GM21723 (cell line): ENCODE measurements at regions not wholly inside any gene's neighbourhood (a gene's known extent, or its start where the extent isn't known, plus 50 kb on each side); places are given as distances from the start of the nearest gene placed in this dataset.
"Not testable (repeated sequence)": the region's sequence is repeated elsewhere in the genome, so short reads cannot be mapped to it uniquely, and the experiment has no call there.

Experiments used
- ATAC-seq: cut with Tn5 transposase; IDR thresholded peaks from one replicate; pipeline ENCODE4 v1.9.1; 2021; ENCODE audit warnings: mild to moderate bottlenecking, moderate library complexity; ENCODE audit not compliant: unreplicated experiment

DNA sequence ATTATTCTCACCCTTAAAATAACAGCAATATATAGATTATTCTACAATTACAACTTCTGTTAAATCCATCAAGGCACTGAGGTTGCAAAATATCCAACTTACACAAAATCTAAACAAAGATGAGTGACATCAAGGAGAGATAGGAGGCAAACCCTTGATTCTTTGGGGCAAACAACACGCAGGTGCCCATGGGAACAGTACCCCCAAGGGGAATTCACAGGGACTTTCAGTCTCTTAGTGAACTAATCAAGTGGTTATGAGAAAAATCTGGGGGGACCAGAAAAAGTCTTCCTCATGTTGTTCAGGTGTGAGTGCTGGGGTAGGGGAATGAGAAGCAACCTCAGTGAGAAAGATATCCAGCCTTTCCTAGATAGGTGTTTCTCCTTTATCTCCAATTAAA, 1107.9 kb downstream of the PLA2G4A start:
- no peak for ATAC-seq

DNA sequence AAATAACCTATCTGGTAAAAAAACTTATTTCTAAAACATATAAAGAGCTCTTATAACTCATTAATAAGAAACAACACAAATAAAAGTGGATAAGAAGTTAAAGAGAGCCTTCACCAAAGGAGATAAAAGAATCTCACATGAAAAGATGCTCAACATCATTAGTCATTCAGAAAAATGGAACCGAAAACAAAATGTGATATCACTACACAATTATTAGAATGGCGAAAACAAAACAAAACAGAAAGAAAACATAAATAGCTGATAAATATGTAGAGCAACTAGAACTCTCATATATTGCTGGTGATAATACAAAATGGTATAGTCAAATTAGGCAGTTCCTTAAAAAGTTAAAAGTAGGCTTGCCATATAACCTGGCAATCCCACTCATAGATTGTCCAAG, 1109.3 kb downstream of the PLA2G4A start:
- ATAC-seq: no peak

DNA sequence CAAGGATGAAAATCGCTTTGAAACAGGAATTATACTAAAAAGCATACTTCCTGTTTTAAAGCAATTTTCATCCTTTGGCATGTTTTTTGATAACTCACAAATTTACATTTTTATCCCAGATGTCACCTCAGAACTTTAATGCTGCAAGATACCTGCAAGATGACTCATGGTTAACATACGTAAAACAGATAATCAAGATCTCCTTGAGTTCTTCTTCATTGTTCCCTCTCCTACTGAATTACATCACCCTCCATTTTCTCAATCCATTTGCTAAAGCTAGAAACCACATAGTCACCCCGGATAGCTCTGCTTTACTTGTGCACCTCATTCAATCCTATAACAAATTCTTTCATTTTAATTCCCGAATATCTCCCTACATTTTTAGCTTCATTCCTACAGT, 1114.2 kb downstream of the PLA2G4A start:
- ATAC-seq: no peak

DNA sequence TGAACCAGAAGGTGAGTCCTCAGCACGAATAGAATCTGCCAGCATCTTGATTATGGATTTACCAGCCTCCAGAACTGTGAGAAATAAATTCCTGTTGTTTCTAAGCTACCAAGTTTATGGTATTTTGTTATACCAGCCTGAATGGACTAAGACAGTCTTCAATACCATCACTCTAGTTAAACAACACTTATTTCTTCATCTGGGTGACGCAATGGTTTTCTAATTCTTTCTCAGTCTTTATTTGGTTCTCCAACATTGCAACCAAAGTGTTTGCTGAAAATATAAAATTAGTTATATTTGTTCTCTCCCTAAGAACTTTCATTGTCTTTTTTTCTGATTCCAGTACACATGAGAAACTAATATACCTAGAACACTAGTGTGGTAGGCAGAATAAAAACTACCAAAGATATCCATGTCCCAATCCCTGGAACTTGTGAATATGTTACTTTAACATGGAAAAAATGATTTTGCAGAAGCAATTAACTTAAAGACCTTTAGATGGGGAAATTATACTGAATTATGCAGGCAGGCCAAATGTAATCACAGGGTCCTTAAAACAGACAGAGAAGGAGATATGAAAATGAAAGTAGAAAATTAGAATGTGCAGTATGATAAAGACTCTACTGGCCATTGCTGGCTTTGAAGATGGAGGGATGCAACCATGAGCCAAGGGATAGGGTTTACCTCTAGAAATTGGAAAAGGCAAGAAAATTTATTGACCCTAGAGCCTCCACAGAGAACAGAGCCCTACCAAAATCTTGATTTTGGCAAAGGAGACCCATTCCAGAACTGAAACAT, 1115.1 kb downstream of the PLA2G4A start:
- no peak for ATAC-seq

DNA sequence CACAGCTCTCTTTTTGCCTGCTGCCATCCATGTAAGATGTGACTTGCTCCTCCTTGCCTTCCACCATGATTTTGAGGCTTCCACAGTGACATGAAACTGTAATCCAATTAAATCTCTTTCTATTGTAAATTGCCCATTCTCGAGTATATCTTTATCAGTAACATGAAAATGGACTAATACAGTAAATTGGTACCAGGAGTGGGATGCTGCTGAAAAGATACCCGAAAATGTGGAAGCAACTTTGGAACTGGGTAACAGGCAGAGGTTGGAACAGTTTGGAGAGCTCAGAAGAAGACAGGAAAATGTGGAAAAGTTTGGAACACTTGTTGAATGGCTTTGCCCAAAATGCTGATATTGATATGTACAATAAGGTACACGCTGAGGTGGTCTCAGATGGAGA, 1117.9 kb downstream of the PLA2G4A start:
- not testable (repeated sequence) for ATAC-seq

DNA sequence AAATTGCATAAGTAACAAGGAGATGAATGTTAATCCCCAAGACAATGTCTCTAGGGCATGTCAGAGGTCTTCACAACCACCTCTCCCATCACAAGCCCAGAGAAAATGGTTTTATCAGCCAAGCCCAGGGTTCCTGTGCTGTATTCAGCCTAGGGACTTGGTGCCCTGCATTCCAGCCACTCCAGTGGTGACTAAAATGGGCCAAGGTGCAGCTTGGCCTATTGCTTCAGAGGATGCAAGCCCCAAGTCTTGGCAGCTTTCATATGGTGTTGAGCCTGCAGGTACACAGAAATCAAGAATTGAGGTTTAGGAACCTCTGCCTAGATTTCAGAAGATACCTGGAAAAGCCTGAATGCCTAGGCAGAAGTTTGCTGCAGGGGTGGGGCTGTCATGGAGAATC, 1118.6 kb downstream of the PLA2G4A start:
- no peak for ATAC-seq

DNA sequence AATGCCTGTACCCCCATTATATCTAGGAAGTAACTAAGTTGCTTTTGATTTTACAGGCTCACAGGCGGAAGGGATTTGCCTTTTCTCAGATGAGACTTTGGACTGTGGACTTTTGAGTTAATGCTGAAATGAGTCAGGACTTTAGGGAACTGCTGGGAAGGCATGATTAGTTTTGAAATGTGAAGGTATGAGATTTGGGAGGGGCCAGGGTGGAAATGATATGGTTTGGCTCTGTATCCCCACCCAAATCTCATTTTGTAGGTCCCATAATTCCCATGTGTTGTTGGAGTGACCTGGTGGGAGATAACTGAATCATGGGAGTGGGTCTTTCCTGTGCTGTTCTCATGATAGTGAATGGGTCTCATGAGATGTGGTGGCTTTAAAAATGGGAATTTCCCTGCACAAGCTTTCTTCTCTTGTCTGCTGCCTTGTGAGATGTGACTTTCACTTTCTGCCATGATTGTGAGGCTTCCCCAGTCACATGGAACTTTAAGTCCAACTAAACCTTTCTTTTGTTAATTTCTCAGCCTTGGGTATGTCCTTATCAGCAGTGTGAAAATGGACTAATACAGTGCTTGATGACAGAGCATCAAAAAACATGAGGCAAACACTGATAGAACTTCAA, 1119.5 kb downstream of the PLA2G4A start:
- no peak for ATAC-seq

DNA sequence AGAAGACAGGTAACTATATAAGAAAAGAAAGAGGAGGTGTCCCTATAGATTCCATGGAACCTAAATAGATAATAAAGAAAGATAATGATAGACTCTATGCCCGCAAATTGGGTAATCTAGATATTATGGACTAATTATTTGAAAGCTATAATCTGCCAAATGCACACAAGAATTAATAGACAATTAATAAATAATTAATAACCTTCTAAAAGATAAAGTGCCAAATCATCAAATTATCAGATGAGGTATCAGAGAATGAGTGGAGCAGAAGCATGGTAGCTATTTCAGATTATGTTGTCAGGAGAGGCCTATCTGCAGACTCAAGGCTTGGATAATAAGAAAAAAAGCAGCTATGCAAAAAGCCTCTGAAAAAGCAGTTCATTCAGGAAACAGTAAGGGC, 1120.8 kb downstream of the PLA2G4A start:
- ATAC-seq: no peak

DNA sequence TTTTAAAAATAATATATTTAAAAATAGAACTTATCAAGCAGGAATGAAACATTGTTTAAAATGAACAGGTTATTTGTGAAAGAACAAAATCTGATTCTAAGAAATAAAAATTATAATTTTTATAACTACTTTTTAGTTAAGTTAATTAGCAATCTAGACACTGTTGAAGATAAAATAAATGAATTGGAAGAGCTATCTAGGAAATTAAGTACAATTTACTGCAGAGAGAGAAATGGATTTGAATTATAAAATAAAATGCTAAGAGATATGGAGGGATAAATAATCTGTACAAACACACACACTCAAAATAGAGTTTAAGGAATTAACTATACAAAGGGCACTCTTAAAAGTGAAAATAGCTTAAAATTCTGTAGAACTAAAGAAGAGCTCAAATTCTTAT, 1123.1 kb downstream of the PLA2G4A start:
- ATAC-seq: no peak

DNA sequence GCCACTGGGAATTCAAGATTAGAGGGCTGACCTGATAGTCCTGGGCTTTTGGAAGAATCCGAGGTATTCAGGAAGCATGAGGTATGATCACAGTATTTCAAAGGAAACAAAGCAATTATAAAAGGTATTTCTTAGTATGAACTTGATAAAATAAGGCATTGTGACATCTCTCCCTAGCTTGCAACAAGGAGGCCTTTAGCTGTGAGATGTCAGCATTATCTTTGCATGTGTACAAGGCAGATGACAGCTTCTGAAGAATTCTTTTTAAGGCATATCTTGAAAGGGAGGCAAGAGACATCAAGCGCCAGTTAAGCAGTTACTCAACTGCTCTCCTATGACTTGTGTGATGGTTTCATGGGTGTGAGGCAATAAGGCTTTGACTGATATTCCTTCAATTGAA, 1123.7 kb downstream of the PLA2G4A start:
- no peak for ATAC-seq

DNA sequence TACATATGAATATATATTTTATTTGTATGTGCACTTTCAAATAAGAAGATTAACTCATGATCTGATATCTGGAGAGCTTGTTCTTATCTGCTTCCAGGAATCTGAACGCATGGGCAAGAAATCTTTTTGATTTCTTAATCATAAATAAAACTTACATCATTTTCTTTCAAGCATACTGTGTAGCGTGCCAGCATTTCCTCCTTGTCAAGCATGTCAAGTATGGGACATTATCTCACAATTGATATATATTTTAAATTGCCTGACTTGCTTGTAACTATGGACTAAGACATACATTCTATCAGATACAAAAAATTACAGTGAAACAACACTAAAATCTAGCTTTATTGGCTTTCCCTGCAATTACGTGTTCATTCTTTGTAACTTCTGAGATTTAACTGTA, 1128.2 kb downstream of the PLA2G4A start:
- no peak for ATAC-seq

DNA sequence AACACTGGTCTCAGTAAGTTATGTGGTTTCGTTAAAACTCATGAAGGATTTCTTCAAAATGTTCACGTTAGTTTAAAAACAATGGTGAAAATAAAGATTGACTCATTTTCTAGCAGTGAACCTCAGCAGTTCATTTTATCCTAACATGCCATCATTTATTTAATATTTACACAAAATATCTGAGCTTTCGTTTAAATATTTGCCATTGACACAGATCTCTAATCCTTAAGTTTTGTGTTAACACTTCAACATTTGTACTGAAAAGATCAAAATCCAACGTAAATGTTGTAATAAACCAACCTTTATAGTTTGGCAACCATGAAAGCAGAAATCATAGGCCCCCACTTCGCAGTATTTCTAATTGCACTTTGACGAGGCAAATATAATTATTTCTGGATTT, 1129.5 kb downstream of the PLA2G4A start:
- no peak for ATAC-seq

DNA sequence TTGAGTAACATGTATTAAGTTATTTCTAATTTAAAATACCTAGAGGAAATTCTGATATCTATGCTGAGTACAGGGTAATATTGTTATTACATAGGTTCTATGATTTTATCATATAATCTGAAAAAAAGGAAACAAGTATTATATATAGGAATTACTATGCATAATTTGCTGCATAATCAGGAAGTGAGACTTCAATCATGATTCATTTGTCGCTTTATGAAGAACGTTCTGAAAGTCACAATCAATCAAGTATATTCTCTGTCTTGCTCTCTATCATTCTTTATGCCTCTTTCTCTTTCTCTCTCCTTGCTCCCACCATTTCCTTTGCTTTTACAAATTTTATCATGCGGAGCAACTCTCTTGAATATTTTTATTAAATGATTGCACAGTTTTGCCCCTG, 1130.3 kb downstream of the PLA2G4A start:
- ATAC-seq: no peak

DNA sequence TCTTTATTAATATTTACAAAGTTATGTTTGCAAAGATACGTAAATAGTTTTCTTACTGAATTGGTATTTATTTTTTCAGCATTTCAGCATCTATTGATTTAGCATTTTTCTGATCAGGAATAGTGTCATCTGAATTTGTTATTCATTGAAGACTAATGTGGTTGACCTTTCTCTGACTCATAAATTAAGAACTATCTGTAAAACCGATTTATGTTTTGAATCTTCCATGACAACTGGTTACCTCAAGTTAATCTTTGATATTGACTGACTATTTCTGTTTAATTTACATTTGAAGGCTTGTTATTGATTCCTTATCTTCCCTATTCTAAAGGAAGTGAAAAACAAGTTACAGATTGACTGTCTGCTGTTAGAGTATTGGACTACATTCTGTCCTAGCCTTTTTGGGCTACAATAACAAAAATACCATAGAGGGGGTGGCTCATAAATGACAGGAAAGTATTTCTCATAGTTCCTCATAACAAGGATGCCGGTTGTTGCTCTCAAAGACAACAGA, 1131.4 kb downstream of the PLA2G4A start:
- ATAC-seq: no peak

DNA sequence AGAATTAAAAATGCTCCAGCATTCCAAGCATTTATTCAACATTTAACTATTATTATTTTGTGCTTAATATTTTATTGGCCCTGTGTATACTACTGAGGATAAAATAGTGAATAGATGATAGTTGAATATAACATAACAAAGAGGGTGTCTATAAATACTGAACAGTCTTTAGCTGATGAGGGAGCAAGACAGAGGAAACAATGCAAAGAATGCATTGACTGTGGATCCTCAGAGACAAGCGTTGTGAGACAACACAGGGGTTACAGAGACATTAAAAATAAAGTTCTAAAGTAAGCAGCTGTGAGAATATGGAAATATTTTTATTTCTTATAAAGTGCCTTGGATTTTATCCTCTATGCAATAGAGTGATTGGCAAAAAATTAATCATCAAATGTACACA, 1133.1 kb downstream of the PLA2G4A start:
- no peak for ATAC-seq

DNA sequence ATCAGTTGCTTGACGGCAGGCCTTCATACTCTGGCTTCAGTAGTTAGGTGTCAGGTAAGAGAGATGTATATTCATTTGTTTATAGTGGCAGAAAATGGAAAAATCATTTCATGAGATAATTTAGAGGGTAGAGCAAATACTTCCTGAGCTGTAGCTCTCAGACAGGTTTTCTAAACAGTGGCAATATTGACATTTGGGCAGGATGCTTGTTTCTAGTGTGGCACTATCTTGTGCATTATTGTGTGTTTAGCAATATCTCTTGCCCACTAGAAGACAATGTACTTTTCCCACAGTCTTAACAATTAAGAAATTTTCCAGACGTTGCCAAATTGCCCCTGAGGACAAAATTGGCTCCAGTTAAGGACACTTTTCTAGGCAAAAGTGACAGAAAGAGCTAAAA, 1143.1 kb downstream of the PLA2G4A start:
- no peak for ATAC-seq

DNA sequence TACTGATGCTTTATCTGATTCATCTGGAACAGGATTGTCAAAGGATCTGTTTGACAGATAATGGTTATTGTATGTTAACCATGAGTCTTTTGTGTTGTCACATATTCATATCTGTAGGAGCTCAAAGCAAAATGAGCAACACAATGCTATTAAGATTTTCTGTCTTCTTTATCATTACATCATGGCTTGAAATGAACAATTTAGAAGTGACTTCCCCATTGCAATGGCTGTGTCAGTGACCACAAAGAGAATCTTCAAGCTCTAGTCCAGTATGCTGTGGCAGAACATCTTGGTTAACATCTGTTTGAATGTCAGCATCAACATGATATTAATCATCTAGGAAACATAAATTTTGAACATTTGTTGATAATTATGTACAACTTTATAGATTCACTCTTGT, 1148.5 kb downstream of the PLA2G4A start:
- no peak for ATAC-seq

DNA sequence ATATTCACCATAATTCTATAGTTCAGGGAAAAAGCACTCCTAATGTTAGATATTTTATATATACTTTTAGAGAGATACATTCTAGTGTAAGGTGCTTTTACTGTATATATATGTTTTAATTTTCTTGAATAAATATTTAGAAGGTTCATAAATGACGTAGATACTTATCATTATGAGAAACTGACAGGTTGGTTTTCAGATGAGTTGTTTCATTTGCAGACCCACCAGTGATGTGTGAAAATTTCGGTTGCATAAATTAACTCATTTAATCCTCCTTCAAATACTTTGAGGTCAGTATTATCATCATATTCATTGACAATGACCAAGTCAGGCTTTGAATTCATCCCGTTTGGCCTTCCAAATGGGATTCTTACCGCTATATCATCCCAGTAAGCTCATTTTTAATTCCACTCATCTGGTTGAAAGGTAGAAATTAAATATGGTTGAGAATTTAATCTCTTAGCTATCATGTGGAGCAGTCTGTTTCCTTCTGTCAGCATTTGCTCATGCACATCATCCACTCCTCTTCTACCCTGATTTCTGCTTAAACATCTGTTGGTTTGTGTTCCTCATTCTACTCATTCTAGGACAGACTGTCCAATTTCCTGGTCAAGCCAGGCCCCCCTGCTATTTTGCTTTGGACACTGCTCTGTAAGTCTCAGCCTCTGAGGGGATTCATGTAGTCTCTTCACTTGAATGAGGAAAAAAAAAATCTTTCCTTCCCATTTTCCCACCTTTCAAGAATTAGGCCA, 1156.6 kb downstream of the PLA2G4A start:
- ATAC-seq: no peak

DNA sequence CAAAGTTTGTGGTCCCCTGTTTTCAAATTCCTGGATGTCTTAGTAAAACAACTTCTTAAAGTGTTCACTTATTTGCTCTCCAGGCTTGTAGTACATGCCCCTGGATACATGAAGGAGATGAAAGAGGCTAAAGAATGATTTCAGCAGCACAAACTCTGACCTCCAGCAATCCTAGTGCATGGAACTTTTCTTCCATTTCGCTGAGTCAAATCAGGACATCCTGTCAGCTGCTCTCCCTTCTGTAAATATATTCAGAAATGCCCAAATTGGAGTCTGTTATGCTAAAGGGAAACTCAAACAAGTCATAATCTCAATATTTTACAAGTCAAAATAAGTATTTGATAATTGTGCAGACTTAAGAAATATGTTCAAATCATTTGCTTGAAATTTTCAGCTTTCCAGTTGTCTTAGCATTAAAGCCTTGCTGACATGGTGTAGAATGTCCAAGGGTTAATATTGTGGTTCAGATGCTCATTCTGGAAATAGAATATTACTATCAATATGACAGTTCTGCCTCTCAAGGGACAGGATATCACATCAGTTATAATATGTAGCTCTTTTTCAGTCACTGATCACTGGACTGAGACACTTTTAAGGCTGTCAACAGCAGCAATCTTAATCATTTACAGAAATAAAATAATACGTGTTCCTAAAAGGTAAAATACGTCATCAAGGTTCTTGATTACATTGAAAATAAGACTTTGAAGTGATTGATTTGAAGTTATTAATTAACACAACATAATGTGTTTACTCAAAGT, 1157.3 kb downstream of the PLA2G4A start:
- no peak for ATAC-seq

DNA sequence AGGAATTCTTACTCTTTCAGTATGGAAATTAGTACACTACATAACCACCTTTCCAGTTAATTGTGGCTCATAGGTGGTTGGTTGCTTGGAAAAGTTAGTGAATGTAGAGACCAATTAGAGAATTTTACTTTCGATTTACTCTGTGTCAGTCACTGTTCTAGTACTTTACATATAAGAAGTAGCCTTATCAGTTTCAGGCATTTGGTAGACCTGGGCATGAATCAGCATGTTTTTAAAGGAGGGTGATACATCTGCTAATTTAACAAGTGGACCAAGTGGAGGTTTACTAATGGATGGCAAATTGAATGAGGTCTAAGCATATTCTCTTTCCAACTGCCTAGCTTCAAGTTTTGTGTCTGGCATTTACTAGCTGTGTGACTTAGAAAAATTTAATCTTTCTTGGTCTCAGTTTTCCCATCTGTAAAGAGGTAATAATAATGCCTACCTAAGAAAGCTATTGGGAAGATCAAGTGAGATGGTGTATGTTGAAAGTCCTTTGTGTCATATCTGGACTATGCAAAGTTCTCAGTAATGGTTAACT, 1158.6 kb downstream of the PLA2G4A start:
- ATAC-seq: no peak

DNA sequence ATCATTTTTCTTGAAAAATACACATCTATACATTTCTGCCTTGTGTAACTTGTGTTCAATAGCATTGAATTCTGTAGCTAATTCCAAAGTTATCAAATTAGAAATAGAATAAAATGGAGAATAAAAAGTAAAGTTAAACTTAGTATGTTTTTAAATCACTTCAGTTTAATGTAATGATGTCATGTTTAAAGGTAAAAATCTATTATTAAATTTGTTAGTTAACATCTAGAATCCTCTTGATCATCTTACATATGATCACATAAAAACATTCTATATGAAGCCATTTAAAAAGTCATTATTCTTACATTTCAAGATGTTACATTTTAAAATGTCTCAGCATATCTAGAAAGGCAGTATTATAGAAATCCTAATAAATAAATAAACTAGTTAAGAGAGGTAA, 1163.2 kb downstream of the PLA2G4A start:
- ATAC-seq: no peak
